Stromal cell of bone marrow (primary cell): ENCODE measurements at regions not wholly inside any gene's neighbourhood (a gene's known extent, or its start where the extent isn't known, plus 50 kb on each side); places are given as distances from the start of the nearest gene placed in this dataset.
"Not testable (repeated sequence)": the region's sequence is repeated elsewhere in the genome, so short reads cannot be mapped to it uniquely, and the experiment has no call there.

Experiments
- DNase-seq: peaks from one replicate; pipeline ENCODE4 v3.0.0-alpha.2; 2012; ENCODE audit warnings: low read depth

DNA sequence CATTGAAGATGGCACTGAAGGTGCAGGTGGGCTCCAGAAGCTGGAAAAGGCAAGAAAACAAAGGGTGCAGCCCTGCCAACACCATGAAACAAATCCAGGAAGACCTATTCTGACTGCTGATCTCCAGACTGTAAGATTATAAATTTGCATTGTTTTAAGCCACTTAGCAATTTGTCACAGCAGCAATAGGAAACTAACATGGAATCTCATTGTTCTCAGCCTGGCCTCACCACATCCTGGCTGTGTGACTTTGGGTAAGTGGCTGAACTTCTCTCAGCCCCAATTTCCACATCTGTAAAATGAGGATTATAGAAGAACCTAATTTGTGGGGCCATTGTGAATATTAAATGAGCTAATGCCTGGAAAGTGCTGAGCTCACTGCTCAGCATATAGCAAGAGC is 160.4 kb upstream of the MAFB start:
- DNase-seq, result no peak

DNA sequence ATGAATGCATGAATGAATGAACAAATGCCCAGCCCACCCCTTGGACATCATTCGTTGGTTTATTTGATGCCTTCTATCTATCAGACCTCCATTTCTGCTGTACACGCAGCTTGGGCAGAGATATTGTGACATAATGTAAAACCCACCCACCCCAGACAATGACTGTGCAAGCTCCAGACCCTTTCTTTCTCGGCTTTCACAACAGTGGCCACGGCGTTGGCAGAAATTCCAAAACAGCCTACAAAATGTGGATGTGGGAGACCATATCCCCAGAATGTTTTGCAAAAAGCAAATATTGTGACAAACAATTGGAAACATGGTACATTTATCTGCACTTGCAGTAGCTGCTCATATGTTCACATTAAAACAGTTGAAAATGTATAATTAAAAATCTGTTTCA is 162.0 kb upstream of the MAFB start:
- DNase-seq, result no peak

DNA sequence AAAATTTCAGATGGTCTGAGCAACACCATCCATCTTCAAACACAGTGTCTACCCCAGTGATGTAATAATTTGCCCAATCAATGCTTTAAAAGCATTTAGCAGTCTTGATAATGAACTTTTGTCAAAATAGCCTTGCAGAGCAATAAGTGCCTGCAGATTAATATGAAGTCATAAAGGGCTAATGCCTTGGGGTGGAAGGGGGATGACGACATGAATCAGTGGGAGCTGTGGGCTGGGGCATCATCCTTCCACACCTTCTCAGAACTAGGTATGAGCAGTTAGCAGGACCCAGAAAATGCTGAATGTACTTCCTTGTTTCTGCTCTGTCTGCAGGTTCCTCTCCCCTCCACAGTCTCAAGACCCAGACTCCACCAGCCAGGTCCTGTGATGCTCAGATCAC is 166.2 kb upstream of the MAFB start:
- no peak for DNase-seq

DNA sequence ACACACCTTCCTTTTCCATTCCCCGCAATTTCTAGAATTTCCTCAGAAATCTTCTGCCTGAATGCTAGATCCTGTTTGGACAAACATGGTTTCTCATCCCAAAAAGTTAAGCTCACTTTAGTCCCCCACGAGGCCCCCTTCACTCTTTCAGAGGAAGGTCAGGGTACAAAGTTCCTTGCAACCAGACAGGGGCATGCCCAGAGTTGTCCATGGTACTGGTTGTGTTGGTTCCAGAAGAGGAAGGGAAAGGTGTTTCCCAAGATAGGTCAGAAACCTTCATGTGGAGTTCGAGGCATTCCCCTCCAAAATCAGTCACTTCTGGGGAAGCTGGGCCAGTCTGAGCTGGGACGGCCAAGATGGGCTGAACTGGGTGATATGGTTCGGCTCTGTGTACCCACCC is 167.6 kb upstream of the MAFB start:
- DNase-seq, result no peak

DNA sequence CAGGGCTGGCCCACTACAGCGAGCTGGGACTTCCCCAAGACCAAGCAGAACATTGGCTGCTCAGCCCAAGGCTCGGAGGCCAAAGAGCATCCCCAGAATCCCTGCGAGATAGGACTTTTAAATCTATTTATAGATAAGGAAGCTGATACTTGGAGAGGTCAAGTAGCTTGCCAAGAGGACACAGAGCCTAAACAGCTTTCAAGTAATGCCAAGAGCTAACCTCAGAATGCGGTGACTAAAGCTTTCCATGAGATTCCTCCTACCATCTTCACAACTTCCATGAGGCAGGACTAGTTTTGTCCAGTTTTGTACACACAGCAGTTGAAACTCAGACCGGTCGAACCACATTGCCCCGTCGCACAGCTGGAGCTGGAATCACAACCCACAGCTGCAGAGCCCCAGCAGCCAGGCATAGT is 168.1 kb upstream of the TOP1 start:
- peak; percentile 64 for DNase-seq

DNA sequence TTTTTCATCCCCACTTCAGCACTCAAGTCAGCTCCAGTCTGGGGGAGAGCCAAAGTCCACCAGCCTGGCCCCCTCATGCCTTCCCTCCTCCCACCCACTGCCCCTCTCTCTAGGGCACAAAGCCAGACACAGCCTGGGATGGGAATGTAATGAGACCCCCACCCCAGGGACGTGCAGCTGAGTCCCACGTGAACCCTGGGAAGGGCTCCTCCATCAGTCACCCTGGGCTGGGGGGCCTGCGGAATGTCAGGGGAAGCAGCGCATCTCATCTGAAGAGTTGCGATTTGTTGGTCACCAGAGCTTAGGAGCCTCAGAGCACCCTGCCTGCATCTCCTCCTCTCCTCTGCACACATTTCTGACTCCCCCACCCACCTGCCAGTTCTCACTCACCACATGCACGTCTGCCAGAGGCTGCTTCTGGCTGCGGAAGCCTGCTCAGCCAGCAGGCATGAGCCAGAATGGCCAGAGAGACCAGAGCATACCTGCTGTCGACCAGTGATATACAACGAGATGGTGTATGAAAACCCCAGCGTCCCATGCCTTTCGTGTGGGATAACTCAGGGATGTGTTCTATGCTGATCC is 167.1 kb upstream of the TOP1 start:
- no peak for DNase-seq

DNA sequence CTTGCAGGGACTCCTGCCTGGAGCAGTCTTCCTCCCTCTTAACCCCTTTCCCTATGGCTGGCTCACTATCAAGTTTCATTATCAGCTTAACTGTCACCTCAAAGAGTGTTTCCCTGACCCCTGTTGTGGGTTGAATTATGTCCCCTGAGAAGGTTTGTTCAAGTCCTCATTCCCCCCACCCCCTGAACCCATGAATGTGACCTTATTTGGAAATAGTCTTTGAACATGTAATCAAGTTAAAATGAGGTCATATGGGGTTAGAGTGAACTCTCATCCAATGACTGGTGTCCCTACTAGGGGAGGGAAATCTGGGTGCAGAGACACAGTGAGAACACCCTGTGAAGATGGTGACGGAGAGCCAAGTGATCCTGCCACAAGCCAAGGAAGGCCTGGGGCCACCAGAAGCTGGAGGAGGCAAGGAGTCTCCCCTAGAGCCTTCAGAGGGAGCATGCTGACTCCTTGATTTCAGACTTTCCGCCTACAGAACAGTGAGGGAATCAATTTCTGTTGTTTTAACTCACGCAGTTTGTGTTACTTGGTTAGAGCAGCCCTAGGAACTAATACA is 165.2 kb upstream of the TOP1 start:
- DNase-seq, result no peak

DNA sequence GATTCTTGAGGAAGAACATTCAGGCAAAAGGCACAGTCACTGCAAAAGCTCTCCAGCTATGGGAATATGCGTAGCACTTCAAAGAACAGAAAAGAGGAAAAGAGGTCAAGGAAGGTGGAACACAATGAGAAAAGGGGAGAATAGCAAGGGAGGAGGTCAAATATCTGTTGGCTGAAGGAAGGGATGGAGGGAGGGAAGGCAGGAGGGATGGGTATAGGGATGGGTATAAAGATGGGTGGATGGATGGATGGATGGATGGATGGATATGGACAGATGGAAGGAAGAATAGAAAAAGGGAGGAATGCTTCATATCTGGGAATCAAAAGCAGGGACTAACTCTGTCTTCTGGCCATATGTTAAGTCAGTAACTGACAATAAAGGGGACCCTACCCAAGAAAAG is 164.2 kb upstream of the TOP1 start:
- DNase-seq, result no peak

DNA sequence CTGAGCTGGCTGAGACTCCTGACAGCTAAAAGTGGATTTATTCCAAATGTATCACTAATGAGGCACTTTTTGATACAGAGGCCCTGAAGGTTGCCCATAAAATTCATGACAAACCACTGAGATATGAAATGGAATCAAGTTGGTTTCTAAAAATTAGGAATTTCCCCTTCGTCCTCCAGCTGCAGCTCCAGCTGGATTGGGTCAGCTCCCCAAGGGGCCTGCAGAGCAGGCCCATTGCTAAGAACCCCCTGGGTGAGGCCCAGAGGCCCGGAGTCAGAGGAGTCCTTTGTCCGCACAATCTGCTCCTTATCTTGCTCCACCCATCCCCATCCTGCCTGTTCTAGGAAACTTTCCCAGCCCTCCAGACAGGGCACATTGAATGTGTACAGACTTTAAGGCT is 163.5 kb upstream of the TOP1 start:
- DNase-seq, result no peak

DNA sequence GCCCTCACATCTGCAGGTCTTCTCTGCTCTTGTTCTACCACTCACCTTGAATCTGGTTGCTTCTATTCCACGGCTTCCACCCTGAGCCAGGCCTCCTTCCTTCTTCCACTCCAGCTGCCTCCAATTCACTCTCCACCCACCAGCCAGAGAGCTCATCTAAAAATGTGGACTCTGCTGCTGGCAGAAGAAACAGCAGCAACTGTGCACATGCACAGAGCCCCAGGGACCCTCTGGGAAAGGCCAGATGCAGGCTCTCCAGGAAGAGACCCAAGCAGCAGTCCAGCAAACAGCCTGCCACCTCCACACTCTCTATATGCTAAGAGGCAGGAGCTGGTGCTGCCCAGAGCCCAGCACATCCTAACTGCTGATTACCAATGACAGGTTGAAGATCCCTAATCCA is 162.6 kb upstream of the TOP1 start:
- no peak for DNase-seq

DNA sequence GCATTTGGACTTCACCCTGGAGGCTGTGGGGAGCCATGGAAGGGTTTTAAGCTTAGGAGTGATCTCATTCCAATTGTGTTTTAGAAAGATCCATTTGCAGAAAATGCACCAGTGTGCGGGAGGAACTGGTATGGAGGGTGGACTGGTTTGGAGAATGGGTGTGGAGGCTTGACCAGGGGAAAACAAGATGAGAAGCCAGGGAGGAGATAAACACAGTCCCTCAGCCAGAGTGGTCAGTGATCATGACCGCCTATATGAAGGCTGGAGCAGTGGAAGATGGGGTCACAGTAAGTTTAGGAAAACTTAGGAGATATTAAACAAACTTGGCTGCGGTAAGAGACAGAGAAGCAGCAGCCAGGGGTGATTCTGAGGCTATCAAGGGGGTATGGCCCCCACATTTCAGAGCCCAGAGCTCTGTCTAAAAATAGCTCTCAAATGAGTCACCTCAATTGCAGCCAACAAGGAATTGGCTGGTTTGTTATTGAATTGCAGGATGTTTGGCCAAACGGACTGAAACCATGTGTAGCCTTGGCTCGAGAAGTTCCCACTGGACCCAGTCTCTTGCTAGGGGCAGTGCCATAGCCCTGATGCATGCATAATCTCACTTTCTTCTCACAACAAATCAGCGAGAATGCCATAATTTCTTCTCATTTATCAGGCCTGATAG is 159.9 kb upstream of the TOP1 start:
- peak; percentile 86 for DNase-seq

DNA sequence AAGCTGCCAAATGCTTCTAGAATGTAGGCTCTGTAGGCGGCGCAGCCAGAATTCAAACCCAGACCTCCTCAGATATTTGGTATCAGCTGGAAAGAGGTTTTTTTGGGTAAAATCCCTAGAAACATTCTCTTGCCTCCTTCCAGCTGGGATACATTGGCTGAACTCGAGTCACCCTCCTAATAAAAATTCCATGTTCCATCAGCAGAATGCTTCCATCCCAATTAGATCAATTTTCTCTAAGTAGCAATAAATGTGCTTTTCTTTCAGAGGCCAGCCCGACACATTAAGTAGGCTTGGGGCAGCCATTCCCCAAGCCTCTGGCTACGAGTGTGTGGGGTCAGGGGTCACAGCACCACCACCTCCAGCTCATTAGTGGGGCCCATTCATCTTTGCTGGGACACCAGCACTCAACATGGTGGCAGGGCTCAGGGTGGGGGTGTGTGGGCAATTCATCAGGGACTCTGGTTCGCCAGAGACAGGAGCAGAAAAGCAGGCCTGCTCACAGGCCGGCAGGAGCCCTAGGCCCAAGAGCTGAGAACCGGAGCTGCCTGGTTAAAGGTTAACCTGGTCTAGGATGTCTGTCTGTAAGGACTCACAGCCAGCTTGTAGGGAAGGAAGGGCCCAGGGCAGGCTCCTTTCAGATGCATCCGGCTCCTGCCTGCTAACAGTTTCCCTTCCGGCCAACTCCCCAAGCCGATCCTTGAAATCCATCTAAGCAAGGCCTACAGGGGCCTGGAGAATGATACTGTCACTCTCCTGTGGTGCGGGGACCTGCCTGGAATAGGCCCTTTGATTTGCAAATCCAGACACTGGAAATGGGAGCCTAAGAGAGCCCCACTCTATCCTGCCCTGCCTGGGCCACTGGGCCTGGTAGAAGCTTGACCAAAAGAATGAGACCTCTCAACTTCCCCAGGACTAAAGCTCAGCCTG is 159.1 kb upstream of the TOP1 start:
- DNase-seq, result no peak

DNA sequence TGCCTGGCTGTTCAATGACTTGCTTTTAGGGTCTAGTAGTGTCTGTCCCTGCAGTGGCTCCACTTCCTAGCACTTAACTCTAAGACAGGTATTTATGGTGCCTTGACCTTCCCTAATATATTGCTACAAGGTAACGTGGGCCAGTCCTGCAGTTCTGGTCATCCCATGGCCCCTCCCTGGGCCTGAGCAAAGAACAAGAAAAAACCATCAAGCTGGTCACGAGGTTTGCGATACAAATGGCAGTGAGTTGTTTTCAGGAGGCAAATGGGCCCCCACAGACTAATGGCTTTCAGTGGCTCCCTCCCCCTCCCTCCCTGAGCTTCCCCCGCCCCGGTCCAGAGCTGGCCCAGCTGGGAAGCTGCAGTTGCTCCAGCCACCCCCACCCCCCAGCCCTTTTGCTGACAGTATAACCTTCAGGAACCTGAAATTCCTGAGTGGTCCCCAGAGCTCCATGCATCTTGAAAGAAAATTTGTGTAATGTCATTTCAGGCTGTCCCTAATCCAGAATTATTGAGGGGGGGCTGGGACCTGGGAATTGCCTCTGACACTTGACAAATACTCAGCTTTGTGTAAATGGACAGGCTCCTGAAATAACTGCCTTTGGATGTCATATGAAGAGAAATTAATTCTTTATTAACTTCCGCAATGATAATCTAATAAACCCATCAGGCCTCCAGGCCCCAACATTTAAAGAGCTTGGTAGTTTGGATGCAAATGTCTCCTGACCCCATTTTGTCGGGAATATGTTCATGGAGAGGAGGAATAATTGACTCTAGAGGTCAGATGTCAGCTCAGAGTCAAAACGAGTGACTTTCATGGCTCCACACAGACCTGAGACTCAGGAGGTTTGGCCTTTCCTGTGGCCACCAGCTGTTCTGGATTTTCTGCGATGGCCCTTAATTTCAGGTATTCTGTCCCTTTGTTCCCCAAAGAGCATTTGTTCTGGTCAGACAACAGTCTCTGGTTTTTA is 153.2 kb upstream of the TOP1 start:
- DNase-seq, result no peak

DNA sequence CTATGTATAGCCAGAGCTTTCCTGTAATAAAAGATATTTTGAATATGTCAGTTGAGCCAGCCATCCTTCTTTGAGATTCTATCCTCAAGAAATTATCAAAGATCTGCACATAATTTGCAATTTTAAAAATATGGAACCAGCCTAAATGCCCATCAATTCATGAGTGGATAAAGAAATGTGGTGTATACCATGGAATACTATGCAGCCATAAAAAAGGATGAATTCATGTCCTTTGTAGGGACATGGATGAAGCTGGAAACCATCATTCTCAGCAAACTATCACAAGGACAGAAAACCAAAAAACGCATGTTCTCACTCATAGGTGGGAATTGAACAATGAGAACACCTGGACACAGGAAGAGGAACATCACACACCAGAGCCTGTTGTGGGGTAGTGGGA is 150.5 kb upstream of the TOP1 start:
- not testable (repeated sequence) for DNase-seq

DNA sequence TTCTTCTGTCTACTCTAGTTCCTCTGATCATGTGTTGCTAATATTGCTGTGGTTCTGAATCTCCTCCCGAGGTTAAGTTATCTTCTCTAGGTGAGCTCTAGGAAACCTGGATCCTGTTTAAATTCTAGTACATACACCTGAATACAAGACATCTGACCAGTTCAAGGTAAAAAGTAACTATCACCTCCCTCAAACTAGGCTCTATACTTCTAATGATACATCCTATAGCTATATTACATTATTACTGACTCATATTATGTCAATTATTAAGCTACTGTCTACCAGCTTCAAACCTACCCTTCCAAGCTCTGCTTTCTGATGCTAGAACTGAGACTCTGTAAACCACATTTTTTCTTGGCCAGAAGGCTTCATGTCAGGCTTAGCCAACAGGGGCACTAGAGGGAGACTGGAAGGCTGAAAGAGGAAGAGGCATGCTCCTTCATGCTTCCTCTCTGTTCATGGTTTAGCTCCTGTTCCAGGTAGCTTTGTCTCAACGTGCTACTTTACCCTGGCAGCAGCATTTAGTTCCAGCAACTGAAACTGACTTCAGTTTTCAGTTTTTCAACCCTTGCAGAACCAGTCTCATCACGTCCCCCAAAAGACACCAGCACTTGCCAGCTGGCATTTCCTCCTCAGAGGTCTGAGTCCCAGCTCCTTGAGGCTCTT is 148.4 kb upstream of the TOP1 start:
- DNase-seq, result no peak

DNA sequence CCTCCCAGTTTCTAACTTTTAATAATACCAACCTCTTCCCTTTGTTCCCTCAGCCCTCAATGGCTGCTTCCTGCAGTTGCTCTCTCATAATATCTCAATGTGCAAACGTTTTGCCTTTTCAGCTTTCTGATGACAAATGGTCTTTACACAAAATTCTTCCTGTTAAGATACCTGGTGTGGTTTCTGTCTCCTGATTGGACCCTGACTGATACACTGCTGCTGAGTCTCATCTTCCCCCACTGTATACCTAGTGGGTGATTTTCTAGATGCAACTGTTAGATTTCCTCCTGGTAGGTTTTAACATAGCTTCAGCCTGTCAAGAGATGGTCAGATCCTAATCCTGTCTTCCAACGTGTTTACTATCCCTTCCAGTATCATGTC is 147.9 kb upstream of the TOP1 start:
- DNase-seq, result no peak

DNA sequence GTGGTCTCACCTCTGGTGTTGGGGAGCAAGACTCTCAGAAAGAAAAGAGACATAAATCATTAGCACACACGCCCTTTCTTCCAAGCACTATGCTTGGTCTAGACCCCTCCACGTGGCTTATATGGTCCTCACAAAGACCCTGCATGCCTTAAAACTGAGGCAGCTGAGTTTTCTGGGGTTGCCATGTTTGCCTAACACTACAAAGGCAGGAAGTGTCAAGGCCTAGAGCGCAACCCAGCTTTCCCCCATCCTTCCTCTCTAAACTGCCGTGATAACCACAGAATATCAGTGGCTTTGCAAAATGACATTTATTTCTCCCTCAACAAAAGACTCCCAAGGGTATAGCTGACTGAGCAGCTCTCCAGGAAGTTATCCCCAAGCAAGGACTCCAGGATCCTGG is 146.5 kb upstream of the TOP1 start:
- DNase-seq, result no peak

DNA sequence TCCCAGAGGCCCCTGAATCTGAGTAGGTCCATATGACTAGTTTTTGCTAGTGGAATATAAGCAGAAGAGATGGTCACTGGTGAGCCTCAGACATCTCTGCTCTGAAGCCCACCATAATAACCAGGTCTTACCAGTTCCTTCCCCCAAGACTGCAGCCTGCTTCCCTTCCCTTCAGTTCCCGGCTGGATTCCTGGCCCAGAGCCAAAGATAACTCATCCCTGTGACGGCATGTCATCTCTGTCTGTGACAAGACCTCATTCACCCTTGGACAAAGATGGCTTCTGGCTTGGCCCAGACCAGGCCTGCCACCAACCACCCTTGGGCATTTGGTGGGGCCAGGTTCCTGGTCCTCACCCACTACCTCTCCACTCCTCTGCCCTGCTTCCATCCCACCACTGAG is 145.5 kb upstream of the TOP1 start:
- no peak for DNase-seq

DNA sequence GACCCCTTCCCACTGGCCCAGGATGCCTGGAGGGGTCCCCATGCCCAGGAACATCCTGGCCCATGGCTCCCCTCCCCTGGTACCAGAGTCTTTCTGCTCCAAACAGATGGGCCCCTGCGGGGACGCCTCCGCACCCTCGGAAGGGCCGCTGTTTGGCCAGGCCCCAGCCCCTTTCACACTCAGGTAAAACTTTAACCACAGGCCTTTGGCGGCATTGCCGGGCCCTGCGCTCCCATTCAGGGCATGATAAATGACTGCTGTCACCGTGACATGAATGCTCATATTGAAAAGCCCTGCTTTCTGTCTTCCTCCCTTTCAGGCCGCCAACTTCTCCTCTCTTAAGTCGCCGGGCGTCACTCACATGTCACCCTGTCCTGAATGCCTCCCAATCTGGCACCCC is 141.5 kb upstream of the TOP1 start:
- DNase-seq, result no peak

DNA sequence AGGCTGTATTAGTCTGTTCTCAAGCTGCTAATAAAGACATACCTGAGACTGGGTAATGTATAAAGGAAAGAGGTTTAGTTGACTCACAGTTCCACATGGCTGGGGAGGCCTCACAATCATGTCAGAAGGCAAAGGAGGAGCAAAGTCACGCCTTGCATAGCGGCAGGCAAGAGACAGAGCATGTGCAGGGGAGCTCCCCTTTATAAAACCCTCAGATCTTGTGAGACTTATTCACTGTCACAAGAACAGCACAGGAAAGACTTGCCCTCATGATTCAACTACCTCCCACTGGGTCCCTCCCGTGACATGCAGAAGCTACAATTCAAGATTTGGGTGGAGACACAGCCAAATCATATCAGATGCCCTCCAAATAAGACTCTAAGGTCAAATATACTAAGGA is 139.4 kb upstream of the TOP1 start:
- DNase-seq, result not testable (repeated sequence)

DNA sequence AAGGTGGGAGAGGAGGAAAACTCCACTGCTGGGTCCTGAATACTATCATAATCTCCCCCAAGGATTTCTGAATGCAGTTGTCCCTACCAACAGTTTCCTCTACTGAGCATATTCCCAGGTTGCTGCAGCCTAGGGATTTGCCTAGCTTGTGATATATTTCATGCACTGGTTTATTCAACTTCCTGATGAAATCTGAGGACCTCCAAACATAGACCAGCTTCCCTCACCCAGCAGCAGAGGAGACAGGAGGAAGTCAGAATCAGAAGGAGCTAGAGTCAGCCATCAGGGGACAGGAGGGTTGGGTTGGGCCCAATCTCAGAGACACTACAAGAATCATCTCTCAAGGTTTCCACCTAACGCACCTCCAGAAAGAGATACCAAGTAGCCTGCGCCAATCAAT is 138.4 kb upstream of the TOP1 start:
- no peak for DNase-seq
